Endothelial cell of umbilical vein (primary cell): ENCODE measurements at regions not wholly inside any gene's neighbourhood (a gene's known extent, or its start where the extent isn't known, plus 50 kb on each side); places are given as distances from the start of the nearest gene placed in this dataset.

ENCODE experiments used
- BruUV-seq: library from RNA; stranded (reverse); fragments of 400-500 nt; replicated peaks from 2 replicates; lab custom pipeline; 2021; lab: Mats Ljungman, UMichigan
- CTCF ChIA-PET: fragments of 300-600, 350-600 bp; sonication (Branson Sonifier 250); formaldehyde crosslinking; loops from one replicate; lab custom pipeline; 2021; ENCODE audit warnings: antibody characterized with exemption, inconsistent platforms; lab: Charles Lee
- POLR2A ChIA-PET: fragments of 300-600, 350-600 bp; sonication (Branson Sonifier 250); formaldehyde crosslinking; loops from one replicate; lab custom pipeline; 2021; ENCODE audit warnings: antibody characterized with exemption, inconsistent platforms; lab: Charles Lee
- DNase-seq: peaks from one replicate; pipeline ENCODE4 v3.0.0-alpha.2; 2011; ENCODE audit warnings: low read depth, low spot score
- FAIRE-seq: peaks from 2 replicates; lab custom pipeline; 2011; peaks lifted over from hg19 to GRCh38; lab: Jason Lieb, UNC
- H2AFZ ChIP-seq: 2 replicates; pipeline ENCODE4 v1.6.0; 2012; ENCODE audit warnings: low read depth, low read length, control low read depth, inconsistent platforms
- H3K27ac ChIP-seq: 2 replicates; pipeline ENCODE4 v1.5.1; 2011; ENCODE audit warnings: low read depth, mild to moderate bottlenecking, control low read depth, low read length, moderate library complexity; ENCODE audit not compliant: insufficient read depth
- H3K27me3 ChIP-seq, 2 experiments: 2 replicates each; pipeline versions ENCODE4 v1.6.0 to v1.6.1; 2011; ENCODE audit warnings: low read length in 2 of 2, mixed read lengths in 1 of 2; ENCODE audit not compliant: control insufficient read depth in 2 of 2, insufficient read depth in 2 of 2
- H3K36me3 ChIP-seq, 2 experiments: 2 replicates in 1 of 2; 3 replicates in 1 of 2; pipeline ENCODE4 v1.5.1; 2011; ENCODE audit warnings: low read length in 2 of 2, mild to moderate bottlenecking in 1 of 2, moderate library complexity in 1 of 2; ENCODE audit not compliant: control insufficient read depth in 2 of 2, insufficient read depth in 2 of 2; ENCODE audit errors: extremely low read depth in 1 of 2
- H3K4me1 ChIP-seq: 3 replicates; pipeline ENCODE4 v1.5.1; 2011; ENCODE audit warnings: mild to moderate bottlenecking, low read length; ENCODE audit not compliant: control insufficient read depth, insufficient read depth; ENCODE audit errors: extremely low read depth
- H3K4me2 ChIP-seq: 2 replicates; pipeline ENCODE4 v1.6.1; 2011; ENCODE audit warnings: low read length, control low read depth, mixed read lengths; ENCODE audit not compliant: insufficient read depth
- H3K4me3 ChIP-seq, 3 experiments: fragments of 200-600 bp in 1 of 3; sonication (generic), shearing (Covaris generic) in 1 of 3; replicated peaks in 1 of 3; 2 replicates each; pipeline ENCODE4 v1.5.1; 2011 to 2016; ENCODE audit warnings: control low read depth in 3 of 3, low read length in 3 of 3, mild to moderate bottlenecking in 2 of 3, inconsistent platforms in 1 of 3, low read depth in 1 of 3, moderate library complexity in 1 of 3; ENCODE audit not compliant: insufficient read depth in 1 of 3
- H3K79me2 ChIP-seq: 2 replicates; pipeline ENCODE4 v1.6.0; 2012; ENCODE audit warnings: low read length, inconsistent platforms; ENCODE audit not compliant: control insufficient read depth, insufficient read depth
- H3K9ac ChIP-seq: replicated peaks from 2 replicates; pipeline ENCODE3; 2011; ENCODE audit warnings: low read length, control low read depth; ENCODE audit not compliant: insufficient read depth; ENCODE audit errors: extremely low read depth
- H3K9me1 ChIP-seq: replicated peaks from 3 replicates; pipeline ENCODE4 v1.6.0; 2011; ENCODE audit warnings: mild to moderate bottlenecking, low read length; ENCODE audit not compliant: control insufficient read depth, insufficient read depth; ENCODE audit errors: extremely low read depth
- H3K9me3 ChIP-seq: replicated peaks from 2 replicates; pipeline ENCODE4 v1.5.1; 2012; ENCODE audit warnings: low read length, inconsistent platforms; ENCODE audit not compliant: control insufficient read depth, insufficient read depth
- H4K20me1 ChIP-seq: replicated peaks from 2 replicates; pipeline ENCODE3; 2011; ENCODE audit warnings: mild to moderate bottlenecking, low read length; ENCODE audit not compliant: control insufficient read depth, insufficient read depth; ENCODE audit errors: extremely low read depth
- EZH2 ChIP-seq: IDR thresholded peaks from 2 replicates; pipeline ENCODE4 v1.6.1; 2012; ENCODE audit warnings: borderline replicate concordance, low read depth, mild to moderate bottlenecking, moderate library complexity, low read length, inconsistent platforms; ENCODE audit not compliant: severe bottlenecking
- FOS ChIP-seq: IDR thresholded peaks from 2 replicates; pipeline ENCODE4 v1.6.1; 2011; ENCODE audit warnings: mild to moderate bottlenecking, low read length, moderate library complexity, borderline replicate concordance; ENCODE audit not compliant: insufficient read depth
- GATA2 ChIP-seq: IDR thresholded peaks from 2 replicates; pipeline ENCODE4 v1.7.0; 2011; ENCODE audit warnings: low read depth, mild to moderate bottlenecking, moderate library complexity, mixed read lengths, low read length; ENCODE audit not compliant: insufficient read length, insufficient read depth
- JUN ChIP-seq: IDR thresholded peaks from 2 replicates; pipeline ENCODE4 v1.6.1; 2011; ENCODE audit warnings: borderline replicate concordance, low read depth; ENCODE audit not compliant: insufficient read length, insufficient read depth
- MYC ChIP-seq: IDR thresholded peaks from one replicate; pipeline ENCODE4 v1.6.1; 2011; ENCODE audit warnings: mild to moderate bottlenecking, low read depth, low read length
- POLR2A ChIP-seq: IDR thresholded peaks from 2 replicates; pipeline ENCODE4 v1.6.1; 2012; ENCODE audit warnings: low read depth, mild to moderate bottlenecking, control low read depth, low read length
- POLR2AphosphoS5 ChIP-seq: IDR thresholded peaks from 2 replicates; pipeline ENCODE4 v1.6.1; 2012; ENCODE audit warnings: low read depth, mild to moderate bottlenecking, control low read depth, low read length, moderate library complexity; ENCODE audit not compliant: insufficient read depth
- dilution Hi-C: fragments of 300-500 bp; cut with MboI; formaldehyde crosslinking; loops from one replicate; pipeline ENCODE4 v1.15.0; 2019; ENCODE audit warnings: low sequenced_read_pairs; ENCODE audit not compliant: extremely low pct_ligation_motif_present
- intact Hi-C: fragments of 100-400 bp; cut with micrococcal nuclease; formaldehyde crosslinking; loops from one replicate; pipeline ENCODE4 v1.10.0; 2022
- TF ChIP-seq, protein P1 (sequence below), 2 donors: IDR thresholded peaks; 1 replicate in 1 of 2; 2 replicates in 1 of 2; pipeline ENCODE4 v1.5.1; 2011; ENCODE audit warnings: low read length in 2 of 2, mild to moderate bottlenecking in 2 of 2, moderate library complexity in 2 of 2, control low read depth in 1 of 2, inconsistent platforms in 1 of 2, low read depth in 1 of 2; ENCODE audit not compliant: insufficient read depth in 1 of 2; ENCODE audit errors: extremely low read depth in 1 of 2
- TF ChIP-seq, protein P2 (sequence below): IDR thresholded peaks from 2 replicates; pipeline ENCODE4 v1.6.1; 2011; ENCODE audit not compliant: insufficient read depth, insufficient read length

DNA sequence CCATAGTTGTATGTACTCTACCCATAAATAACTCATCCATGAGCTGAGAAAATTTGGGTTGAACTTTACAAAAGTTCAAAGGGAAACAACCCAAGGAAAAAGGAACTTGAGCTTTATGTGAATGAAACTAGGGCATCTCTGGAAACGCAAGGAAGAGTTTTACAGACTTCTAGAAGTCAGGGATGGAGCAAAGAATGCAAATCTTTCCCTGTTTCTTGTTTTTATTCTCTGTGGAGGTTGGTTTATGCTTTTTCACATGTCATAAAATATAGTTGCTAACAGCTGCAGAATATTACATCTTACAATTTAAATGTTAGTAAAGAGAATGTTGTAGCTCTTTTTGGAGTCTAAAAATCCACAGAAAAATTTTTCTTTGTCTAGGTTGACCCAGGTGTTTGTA, 754.1 kb downstream of the PCDH7 start:
- Histone ChIP-seq H3K9ac (no peak overlapping the region), H3K4me2 (no peak overlapping the region), H3K36me3 (no peaks in the 10 kb centered on the region), H3K4me1 (no peaks in the 10 kb centered on the region), H3K27ac (no peak overlapping the region), H3K27me3 (no peaks in the 10 kb centered on the region), H3K9me1 (no peaks in the 10 kb centered on the region), H3K79me2 (no peaks in the 10 kb centered on the region), H4K20me1 (no peaks in the 10 kb centered on the region), H3K9me3 (no peaks in the 10 kb centered on the region), H2AFZ (no peak overlapping the region), H3K4me3 (no peak overlapping the region)
- ChIA-PET POLR2A (no interaction called here), CTCF (interaction anchor here (1.3 to 2.5 kb wide), 3 partner anchors 9 to 35 kb away, joined by 3 to 8 read pairs (median 4); no protein-coding TSS in a partner anchor)
- dilution Hi-C loops (no loop called here), intact Hi-C loops (no loop called here)
- no peak for TF ChIP-seq JUN
- TF ChIP-seq MYC, result no peak
- TF ChIP-seq POLR2AphosphoS5, result no peak
- TF ChIP-seq FOS, result no peak
- TF ChIP-seq POLR2A, result no peak
- TF ChIP-seq EZH2, result no peak
- TF ChIP-seq, protein P1, sequence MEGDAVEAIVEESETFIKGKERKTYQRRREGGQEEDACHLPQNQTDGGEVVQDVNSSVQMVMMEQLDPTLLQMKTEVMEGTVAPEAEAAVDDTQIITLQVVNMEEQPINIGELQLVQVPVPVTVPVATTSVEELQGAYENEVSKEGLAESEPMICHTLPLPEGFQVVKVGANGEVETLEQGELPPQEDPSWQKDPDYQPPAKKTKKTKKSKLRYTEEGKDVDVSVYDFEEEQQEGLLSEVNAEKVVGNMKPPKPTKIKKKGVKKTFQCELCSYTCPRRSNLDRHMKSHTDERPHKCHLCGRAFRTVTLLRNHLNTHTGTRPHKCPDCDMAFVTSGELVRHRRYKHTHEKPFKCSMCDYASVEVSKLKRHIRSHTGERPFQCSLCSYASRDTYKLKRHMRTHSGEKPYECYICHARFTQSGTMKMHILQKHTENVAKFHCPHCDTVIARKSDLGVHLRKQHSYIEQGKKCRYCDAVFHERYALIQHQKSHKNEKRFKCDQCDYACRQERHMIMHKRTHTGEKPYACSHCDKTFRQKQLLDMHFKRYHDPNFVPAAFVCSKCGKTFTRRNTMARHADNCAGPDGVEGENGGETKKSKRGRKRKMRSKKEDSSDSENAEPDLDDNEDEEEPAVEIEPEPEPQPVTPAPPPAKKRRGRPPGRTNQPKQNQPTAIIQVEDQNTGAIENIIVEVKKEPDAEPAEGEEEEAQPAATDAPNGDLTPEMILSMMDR (IDR thresholded peaks at IDR 0.05; ENCODE audit: extremely low read depth in 1 of 2, insufficient read depth in 1 of 2, low read depth in 1 of 2, low read length in 2 of 2), result no peak
- TF ChIP-seq, protein P2, sequence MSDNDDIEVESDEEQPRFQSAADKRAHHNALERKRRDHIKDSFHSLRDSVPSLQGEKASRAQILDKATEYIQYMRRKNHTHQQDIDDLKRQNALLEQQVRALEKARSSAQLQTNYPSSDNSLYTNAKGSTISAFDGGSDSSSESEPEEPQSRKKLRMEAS, result no peak
- no peak for TF ChIP-seq GATA2
- BruUV-seq, result no TSS peak
- FAIRE-seq, result no peak
- no peak for DNase-seq
